Smooth muscle cell (in vitro differentiated cells): ENCODE measurements at regions not wholly inside any gene's neighbourhood (a gene's known extent, or its start where the extent isn't known, plus 50 kb on each side); places are given as distances from the start of the nearest gene placed in this dataset.

Source experiments
- DNase-seq: peaks from one replicate; lab custom pipeline; 2025; ENCODE audit not compliant: unreplicated experiment; lab: John Stamatoyannopoulos, UW
- H2AFZ ChIP-seq: fragments of 200-600 bp; sonication (generic); 2 replicates; pipeline ENCODE4 v1.6.0; 2016; ENCODE audit warnings: antibody characterized with exemption, low read depth, mild to moderate bottlenecking
- H3F3A ChIP-seq: fragments of 200-600 bp; sonication (generic); 2 replicates; pipeline ENCODE4 v1.6.0; 2017; ENCODE audit warnings: antibody characterized with exemption, low read depth
- H3K27ac ChIP-seq: fragments of 200-600 bp; sonication (generic); 2 replicates; pipeline ENCODE4 v1.5.1; 2016; ENCODE audit warnings: low read depth, mild to moderate bottlenecking
- H3K27me3 ChIP-seq: fragments of 200-600 bp; sonication (generic); 2 replicates; pipeline ENCODE4 v1.6.1; 2016; ENCODE audit warnings: low read depth, mild to moderate bottlenecking
- H3K36me3 ChIP-seq: fragments of 200-600 bp; sonication (generic); 2 replicates; pipeline ENCODE4 v1.5.1; 2016; ENCODE audit warnings: low read depth
- H3K4me1 ChIP-seq: fragments of 200-600 bp; sonication (generic); 2 replicates; pipeline ENCODE4 v1.5.1; 2016; ENCODE audit warnings: low read depth
- H3K4me2 ChIP-seq: fragments of 200-600 bp; sonication (generic); 2 replicates; pipeline ENCODE4 v1.6.0; 2016; ENCODE audit warnings: mild to moderate bottlenecking
- H3K4me3 ChIP-seq: fragments of 200-600 bp; sonication (generic); 2 replicates; pipeline ENCODE4 v1.5.1; 2016; ENCODE audit warnings: mild to moderate bottlenecking
- H3K79me2 ChIP-seq: fragments of 200-600 bp; sonication (generic); 2 replicates; pipeline ENCODE4 v1.6.0; 2016; ENCODE audit warnings: low read depth, mild to moderate bottlenecking
- H3K9ac ChIP-seq: fragments of 200-600 bp; sonication (generic); 2 replicates; pipeline ENCODE4 v1.6.0; 2016; ENCODE audit warnings: low read depth
- H3K9me3 ChIP-seq: fragments of 200-600 bp; sonication (generic); replicated peaks from 2 replicates; pipeline ENCODE4 v1.5.1; 2016; ENCODE audit warnings: low read depth
- H4K20me1 ChIP-seq: fragments of 200-600 bp; sonication (generic); 2 replicates; pipeline ENCODE4 v1.6.0; 2016; ENCODE audit warnings: low read depth
- CTCF ChIP-seq: fragments of 200-600 bp; sonication (generic); IDR thresholded peaks from 2 replicates; pipeline ENCODE4 v1.5.1; 2017; ENCODE audit warnings: borderline replicate concordance, mild to moderate bottlenecking, antibody characterized with exemption; ENCODE audit not compliant: insufficient read depth, poor library complexity, severe bottlenecking
- WGBS: methylation state at CpG from one replicate; pipeline ENCODE4 v1.1.7; 2016; ENCODE audit warnings: low lambda C conversion rate; 5-methylcytosine and 5-hydroxymethylcytosine counted together

- Histone ChIP-seq H3K4me3 (no peak overlapping the region), H3F3A (no peaks in the 10 kb centered on the region), H3K36me3 (no peaks in the 10 kb centered on the region), H3K27ac (no peak overlapping the region), H3K79me2 (no peaks in the 10 kb centered on the region), H3K9me3 (no peaks in the 10 kb centered on the region), H3K27me3 (no peaks in the 10 kb centered on the region), H3K9ac (no peak overlapping the region), H2AFZ (peak overlapping the region; percentile 14), H3K4me1 (no peaks in the 10 kb centered on the region), H4K20me1 (no peaks in the 10 kb centered on the region), H3K4me2 (peak overlapping the region; percentile 27)
- no peak for DNase-seq
- 69% methylated on average over 4 of the region's 4 CpGs for WGBS
- TF ChIP-seq CTCF, result no peak
Measured at GRCh38 chr5:163706053-163706771, 200.8 kb downstream of the MAT2B start.

GRCh38 chr5:163712011-163712410, 206.6 kb downstream of the MAT2B start:
- Histone ChIP-seq H2AFZ (no peak overlapping the region), H3K27ac (no peak overlapping the region)

GRCh38 chr5:163718272-163718671, 212.9 kb downstream of the MAT2B start:
- 74% methylated on average over 5 of the region's 5 CpGs for WGBS
- Histone ChIP-seq H2AFZ (no peak overlapping the region), H3K4me2 (no peak overlapping the region)

More at GRCh38 chr5:163712011-163712410, 206.6 kb downstream of the MAT2B start:
- Histone ChIP-seq H3K27me3 (no peaks in the 10 kb centered on the region), H3K9me3 (no peaks in the 10 kb centered on the region), H3K9ac (no peak overlapping the region), H3F3A (no peaks in the 10 kb centered on the region), H3K4me1 (no peaks in the 10 kb centered on the region), H3K36me3 (no peaks in the 10 kb centered on the region), H3K4me2 (no peak overlapping the region), H4K20me1 (no peaks in the 10 kb centered on the region), H3K79me2 (no peaks in the 10 kb centered on the region), H3K4me3 (no peak overlapping the region)
- no peak for DNase-seq
- TF ChIP-seq CTCF, result no peak

More at GRCh38 chr5:163718272-163718671, 212.9 kb downstream of the MAT2B start:
- no peak for DNase-seq
- Histone ChIP-seq H3K4me3 (no peak overlapping the region), H3K4me1 (no peaks in the 10 kb centered on the region), H3F3A (no peaks in the 10 kb centered on the region), H3K9me3 (no peaks in the 10 kb centered on the region), H4K20me1 (no peaks in the 10 kb centered on the region), H3K9ac (no peak overlapping the region), H3K27ac (no peak overlapping the region), H3K27me3 (no peaks in the 10 kb centered on the region), H3K36me3 (no peaks in the 10 kb centered on the region), H3K79me2 (no peaks in the 10 kb centered on the region)
- no peak for TF ChIP-seq CTCF
